ENCODE measurements at regions not wholly inside any gene's neighbourhood (a gene's known extent, or its start where the extent isn't known, plus 50 kb on each side); places are given as distances from the start of the nearest gene placed in this dataset.

DNA sequence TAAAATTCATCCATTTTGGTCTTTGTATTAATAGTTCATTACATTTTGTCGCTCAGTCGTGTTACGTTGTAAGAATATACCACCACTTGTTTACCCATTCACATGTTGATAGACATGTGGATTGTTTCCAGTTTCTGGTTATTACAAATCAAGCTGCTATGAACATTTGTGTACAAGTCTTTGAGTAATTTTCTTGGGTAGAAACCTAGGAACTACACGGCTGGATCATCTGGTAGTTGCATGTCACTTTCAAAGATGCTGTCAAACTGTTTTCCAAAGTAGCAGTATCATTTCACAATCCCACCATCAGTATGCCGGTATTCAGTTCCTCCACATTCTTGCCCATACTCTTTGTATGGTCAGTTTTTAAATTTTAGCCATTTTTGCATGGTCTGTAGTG, 98.0 kb downstream of the GASK1B start:
- TF ChIP-seq, protein P1, sequence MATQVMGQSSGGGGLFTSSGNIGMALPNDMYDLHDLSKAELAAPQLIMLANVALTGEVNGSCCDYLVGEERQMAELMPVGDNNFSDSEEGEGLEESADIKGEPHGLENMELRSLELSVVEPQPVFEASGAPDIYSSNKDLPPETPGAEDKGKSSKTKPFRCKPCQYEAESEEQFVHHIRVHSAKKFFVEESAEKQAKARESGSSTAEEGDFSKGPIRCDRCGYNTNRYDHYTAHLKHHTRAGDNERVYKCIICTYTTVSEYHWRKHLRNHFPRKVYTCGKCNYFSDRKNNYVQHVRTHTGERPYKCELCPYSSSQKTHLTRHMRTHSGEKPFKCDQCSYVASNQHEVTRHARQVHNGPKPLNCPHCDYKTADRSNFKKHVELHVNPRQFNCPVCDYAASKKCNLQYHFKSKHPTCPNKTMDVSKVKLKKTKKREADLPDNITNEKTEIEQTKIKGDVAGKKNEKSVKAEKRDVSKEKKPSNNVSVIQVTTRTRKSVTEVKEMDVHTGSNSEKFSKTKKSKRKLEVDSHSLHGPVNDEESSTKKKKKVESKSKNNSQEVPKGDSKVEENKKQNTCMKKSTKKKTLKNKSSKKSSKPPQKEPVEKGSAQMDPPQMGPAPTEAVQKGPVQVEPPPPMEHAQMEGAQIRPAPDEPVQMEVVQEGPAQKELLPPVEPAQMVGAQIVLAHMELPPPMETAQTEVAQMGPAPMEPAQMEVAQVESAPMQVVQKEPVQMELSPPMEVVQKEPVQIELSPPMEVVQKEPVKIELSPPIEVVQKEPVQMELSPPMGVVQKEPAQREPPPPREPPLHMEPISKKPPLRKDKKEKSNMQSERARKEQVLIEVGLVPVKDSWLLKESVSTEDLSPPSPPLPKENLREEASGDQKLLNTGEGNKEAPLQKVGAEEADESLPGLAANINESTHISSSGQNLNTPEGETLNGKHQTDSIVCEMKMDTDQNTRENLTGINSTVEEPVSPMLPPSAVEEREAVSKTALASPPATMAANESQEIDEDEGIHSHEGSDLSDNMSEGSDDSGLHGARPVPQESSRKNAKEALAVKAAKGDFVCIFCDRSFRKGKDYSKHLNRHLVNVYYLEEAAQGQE (IDR thresholded peaks at IDR 0.05; ENCODE audit: unreplicated experiment), result no peak
- TF ChIP-seq CTCF (conservative IDR thresholded peaks at IDR 0.05; ENCODE audit: low read depth in 2 of 2), result no peak
- no peak for TF ChIP-seq EZH2 (IDR thresholded peaks at IDR 0.05; ENCODE audit: low read depth, unreplicated experiment)
- TF ChIP-seq JUNB (IDR thresholded peaks at IDR 0.05; ENCODE audit: unreplicated experiment), result no peak
- TF ChIP-seq POLR2AphosphoS5 (IDR thresholded peaks at IDR 0.05; ENCODE audit: low read depth), result no peak
- TF ChIP-seq EZH2phosphoT487 (IDR thresholded peaks at IDR 0.05; ENCODE audit: unreplicated experiment), result no peak
- TF ChIP-seq, protein P2, sequence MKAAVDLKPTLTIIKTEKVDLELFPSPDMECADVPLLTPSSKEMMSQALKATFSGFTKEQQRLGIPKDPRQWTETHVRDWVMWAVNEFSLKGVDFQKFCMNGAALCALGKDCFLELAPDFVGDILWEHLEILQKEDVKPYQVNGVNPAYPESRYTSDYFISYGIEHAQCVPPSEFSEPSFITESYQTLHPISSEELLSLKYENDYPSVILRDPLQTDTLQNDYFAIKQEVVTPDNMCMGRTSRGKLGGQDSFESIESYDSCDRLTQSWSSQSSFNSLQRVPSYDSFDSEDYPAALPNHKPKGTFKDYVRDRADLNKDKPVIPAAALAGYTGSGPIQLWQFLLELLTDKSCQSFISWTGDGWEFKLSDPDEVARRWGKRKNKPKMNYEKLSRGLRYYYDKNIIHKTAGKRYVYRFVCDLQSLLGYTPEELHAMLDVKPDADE (IDR thresholded peaks at IDR 0.05), result no peak
